MM.1S (cell line): ENCODE measurements at regions not wholly inside any gene's neighbourhood (a gene's known extent, or its start where the extent isn't known, plus 50 kb on each side); places are given as distances from the start of the nearest gene placed in this dataset.

Experiments used
- DNase-seq: peaks from one replicate; pipeline ENCODE4 v3.0.0-alpha.2; 2015
- H2AFZ ChIP-seq: fragments of 300-600 bp; sonication (generic); 2 replicates; pipeline ENCODE4 v1.6.0; 2016; ENCODE audit warnings: antibody characterized with exemption, low read length
- H3F3A ChIP-seq: fragments of 300-600 bp; sonication (generic); 2 replicates; pipeline ENCODE4 v1.6.1; 2016; ENCODE audit warnings: mild to moderate bottlenecking, antibody characterized with exemption, low read length, moderate library complexity, mixed read lengths; ENCODE audit not compliant: insufficient read depth
- H3K27ac ChIP-seq: fragments of 300-600 bp; sonication (generic); 2 replicates; pipeline ENCODE4 v1.5.1; 2016; ENCODE audit warnings: mild to moderate bottlenecking, low read length
- H3K27me3 ChIP-seq: fragments of 300-600 bp; sonication (generic); replicated peaks from 2 replicates; pipeline ENCODE4 v1.6.0; 2016; ENCODE audit warnings: low read length; ENCODE audit not compliant: insufficient read depth
- H3K36me3 ChIP-seq: fragments of 300-600 bp; sonication (generic); replicated peaks from 2 replicates; pipeline ENCODE4 v1.6.1; 2016; ENCODE audit warnings: mild to moderate bottlenecking, low read length, mixed read lengths; ENCODE audit not compliant: insufficient read depth
- H3K4me1 ChIP-seq: fragments of 300-600 bp; sonication (generic); 2 replicates; pipeline ENCODE4 v1.6.1; 2016; ENCODE audit warnings: low read length, mixed read lengths
- H3K4me2 ChIP-seq: fragments of 300-600 bp; sonication (generic); 2 replicates; pipeline ENCODE4 v1.6.0; 2016; ENCODE audit warnings: low read depth, low read length
- H3K4me3 ChIP-seq: fragments of 300-600 bp; sonication (generic); 2 replicates; pipeline ENCODE4 v1.5.1; 2016; ENCODE audit warnings: low read length, mixed read lengths
- H3K79me2 ChIP-seq: fragments of 300-600 bp; sonication (generic); 2 replicates; pipeline ENCODE4 v1.6.1; 2016; ENCODE audit warnings: mixed run types, low read length, mixed read lengths
- H3K9ac ChIP-seq: fragments of 300-600 bp; sonication (generic); 2 replicates; pipeline ENCODE4 v1.6.1; 2016; ENCODE audit warnings: low read length, mixed read lengths
- H3K9me2 ChIP-seq: fragments of 300-600 bp; sonication (generic); replicated peaks from 2 replicates; pipeline ENCODE4 v1.6.1; 2016; ENCODE audit warnings: mild to moderate bottlenecking, low read length, mixed read lengths; ENCODE audit not compliant: insufficient read depth
- H3K9me3 ChIP-seq: fragments of 300-600 bp; sonication (generic); replicated peaks from 2 replicates; pipeline ENCODE4 v1.6.1; 2016; ENCODE audit warnings: mild to moderate bottlenecking, low read length, mixed read lengths; ENCODE audit not compliant: insufficient read depth
- H4K20me1 ChIP-seq: fragments of 300-600 bp; sonication (generic); 2 replicates; pipeline ENCODE4 v1.6.1; 2016; ENCODE audit warnings: mild to moderate bottlenecking, low read length, moderate library complexity, mixed read lengths; ENCODE audit not compliant: insufficient read depth
- EZH2 ChIP-seq: fragments of 300-600 bp; sonication (generic); optimal IDR thresholded peaks from 2 replicates; pipeline ENCODE3; 2017; ENCODE audit warnings: low read depth, mild to moderate bottlenecking, antibody characterized with exemption, low read length, mixed read lengths
- EZH2phosphoT487 ChIP-seq: fragments of 300-600 bp; sonication (generic); IDR thresholded peaks from 2 replicates; pipeline ENCODE4 v1.6.1; 2018; ENCODE audit warnings: antibody characterized with exemption, low read length
- TF ChIP-seq, protein P1 (sequence below): fragments of 300-600 bp; sonication (generic); IDR thresholded peaks from 2 replicates; pipeline ENCODE4 v1.5.1; 2016; ENCODE audit warnings: antibody characterized with exemption, low read length, mixed read lengths

DNA sequence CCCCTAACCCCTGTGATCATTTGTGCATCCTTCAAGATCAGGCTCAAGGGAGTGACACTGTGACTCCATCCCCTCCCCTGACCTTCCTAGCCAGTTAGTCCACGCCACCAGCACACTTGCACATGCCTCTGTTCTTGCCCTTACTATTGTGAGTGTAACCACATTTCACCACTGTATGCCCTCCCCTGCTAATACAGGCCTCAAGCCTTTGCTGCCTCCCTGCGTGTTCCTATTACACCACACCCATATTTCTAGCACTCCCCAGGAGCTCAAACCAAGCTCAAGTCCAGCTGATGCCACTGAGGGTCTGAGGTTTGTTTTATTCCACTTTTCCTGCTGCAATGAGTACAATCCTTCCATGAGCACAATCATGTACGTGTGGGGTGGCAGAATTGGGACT lies 119.3 kb upstream of the FOXN2 start:
- Histone ChIP-seq H3K9ac (no peak overlapping the region), H3F3A (no peaks in the 10 kb centered on the region), H3K36me3 (no peaks in the 10 kb centered on the region), H4K20me1 (no peaks in the 10 kb centered on the region), H3K79me2 (no peaks in the 10 kb centered on the region), H2AFZ (no peak overlapping the region), H3K9me3 (no peaks in the 10 kb centered on the region), H3K4me2 (no peak overlapping the region), H3K4me3 (no peak overlapping the region), H3K27ac (no peak overlapping the region), H3K4me1 (no peaks in the 10 kb centered on the region), H3K27me3 (no peaks in the 10 kb centered on the region), H3K9me2 (no peaks in the 10 kb centered on the region)
- no peak for TF ChIP-seq EZH2
- TF ChIP-seq, protein P1, sequence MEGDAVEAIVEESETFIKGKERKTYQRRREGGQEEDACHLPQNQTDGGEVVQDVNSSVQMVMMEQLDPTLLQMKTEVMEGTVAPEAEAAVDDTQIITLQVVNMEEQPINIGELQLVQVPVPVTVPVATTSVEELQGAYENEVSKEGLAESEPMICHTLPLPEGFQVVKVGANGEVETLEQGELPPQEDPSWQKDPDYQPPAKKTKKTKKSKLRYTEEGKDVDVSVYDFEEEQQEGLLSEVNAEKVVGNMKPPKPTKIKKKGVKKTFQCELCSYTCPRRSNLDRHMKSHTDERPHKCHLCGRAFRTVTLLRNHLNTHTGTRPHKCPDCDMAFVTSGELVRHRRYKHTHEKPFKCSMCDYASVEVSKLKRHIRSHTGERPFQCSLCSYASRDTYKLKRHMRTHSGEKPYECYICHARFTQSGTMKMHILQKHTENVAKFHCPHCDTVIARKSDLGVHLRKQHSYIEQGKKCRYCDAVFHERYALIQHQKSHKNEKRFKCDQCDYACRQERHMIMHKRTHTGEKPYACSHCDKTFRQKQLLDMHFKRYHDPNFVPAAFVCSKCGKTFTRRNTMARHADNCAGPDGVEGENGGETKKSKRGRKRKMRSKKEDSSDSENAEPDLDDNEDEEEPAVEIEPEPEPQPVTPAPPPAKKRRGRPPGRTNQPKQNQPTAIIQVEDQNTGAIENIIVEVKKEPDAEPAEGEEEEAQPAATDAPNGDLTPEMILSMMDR = no peak
- TF ChIP-seq EZH2phosphoT487 = no peak
- DNase-seq = no peak

DNA sequence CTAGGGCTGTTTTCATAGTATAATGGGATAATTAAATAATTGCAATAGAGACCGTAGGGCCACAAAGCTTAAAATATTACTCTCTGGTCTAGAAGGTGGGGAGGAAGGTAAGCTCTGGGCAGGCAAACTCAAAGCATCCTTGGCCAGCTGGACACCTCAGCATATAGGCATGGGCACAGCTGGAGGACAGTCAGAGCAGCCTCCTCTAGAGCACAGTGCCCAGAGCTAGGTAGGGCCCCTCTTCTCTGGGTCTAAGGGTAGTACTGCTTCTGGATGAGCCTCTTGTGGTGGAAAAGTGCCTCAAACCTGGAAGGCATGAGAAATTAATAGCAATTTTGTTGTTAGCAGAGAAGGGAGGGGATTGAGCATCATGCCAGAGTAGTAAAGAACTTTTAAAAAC lies 116.9 kb upstream of the FOXN2 start:
- Histone ChIP-seq H3K4me2 (no peak overlapping the region), H3K9me3 (no peaks in the 10 kb centered on the region), H3K36me3 (no peaks in the 10 kb centered on the region), H3K4me1 (no peaks in the 10 kb centered on the region), H4K20me1 (no peaks in the 10 kb centered on the region), H3K27ac (no peak overlapping the region), H3F3A (no peaks in the 10 kb centered on the region), H3K9ac (no peak overlapping the region), H3K4me3 (no peak overlapping the region), H3K27me3 (no peaks in the 10 kb centered on the region), H3K9me2 (no peaks in the 10 kb centered on the region), H2AFZ (no peak overlapping the region), H3K79me2 (no peaks in the 10 kb centered on the region)
- TF ChIP-seq, protein P1 = no peak
- TF ChIP-seq EZH2 = no peak
- no peak for TF ChIP-seq EZH2phosphoT487
- no peak for DNase-seq

GRCh38 chr2:48198371-48198770 lies 116.1 kb upstream of the FOXN2 start:
- Histone ChIP-seq H3K4me1 (no peaks in the 10 kb centered on the region), H3K4me3 (no peak overlapping the region), H3K27me3 (no peaks in the 10 kb centered on the region), H2AFZ (no peak overlapping the region), H3K9ac (no peak overlapping the region), H3K36me3 (no peaks in the 10 kb centered on the region), H4K20me1 (no peaks in the 10 kb centered on the region), H3F3A (no peaks in the 10 kb centered on the region), H3K4me2 (no peak overlapping the region), H3K9me3 (no peaks in the 10 kb centered on the region), H3K9me2 (no peaks in the 10 kb centered on the region), H3K79me2 (no peaks in the 10 kb centered on the region), H3K27ac (no peak overlapping the region)
- DNase-seq = no peak
- TF ChIP-seq EZH2 (no peak), EZH2phosphoT487 (no peak)
- TF ChIP-seq, protein P1 = no peak
